A549 (cell line): ENCODE measurements at regions not wholly inside any gene's neighbourhood (a gene's known extent, or its start where the extent isn't known, plus 50 kb on each side); places are given as distances from the start of the nearest gene placed in this dataset.

Experiments
- ATAC-seq, 2 experiments: fragments of 200-7000 bp in 1 of 2; fragments of >200 bp in 1 of 2; cut with Nextera tagmentation in 1 of 2; cut with Tn5 transposase in 1 of 2; 3 replicates each; pipeline versions ENCODE4 v1.8.0 to v1.9.1; 2018 to 2020; ENCODE audit warnings: mild to moderate bottlenecking in 1 of 2, moderate library complexity in 1 of 2
- CTCF ChIA-PET: fragments of 300-600 bp; sonication (Branson Sonifier 250); formaldehyde crosslinking; extraction: SDS; loops from one replicate; lab custom pipeline; 2021; ENCODE audit warnings: antibody characterized with exemption, inconsistent platforms; lab: Yijun Ruan, JAX
- POLR2A ChIA-PET: fragments of 350-600 bp; formaldehyde crosslinking; extraction: SDS; loops from one replicate; lab custom pipeline; 2021; ENCODE audit warnings: antibody characterized with exemption, inconsistent platforms; lab: Yijun Ruan, JAX
- DNase-seq, 2 experiments: peaks; one replicate each; pipeline versions ENCODE4 v3.0.0 to v3.0.0-alpha.2; 2011 to 2016; ENCODE audit warnings: low read depth in 1 of 2, low spot score in 1 of 2
- FAIRE-seq: peaks from 2 replicates; lab custom pipeline; 2011; peaks lifted over from hg19 to GRCh38; lab: Jason Lieb, UNC
- H3K27ac ChIP-seq, 2 experiments: fragments of >200 bp; sonication (Bioruptor Twin); formaldehyde crosslinking; 3 replicates each; pipeline ENCODE4 v1.5.1; 2016 to 2017
- H3K4me1 ChIP-seq: fragments of >200 bp; sonication (Bioruptor Twin); formaldehyde crosslinking; 3 replicates; pipeline ENCODE4 v1.6.1; 2016
- H3K4me2 ChIP-seq: fragments of >200 bp; sonication (Bioruptor Twin); formaldehyde crosslinking; 3 replicates; pipeline ENCODE4 v1.6.1; 2016
- H3K4me3 ChIP-seq: fragments of >200 bp; sonication (Bioruptor Twin); formaldehyde crosslinking; 3 replicates; pipeline ENCODE4 v1.5.1; 2016
- H3K9me3 ChIP-seq: fragments of >200 bp; sonication (Bioruptor Twin); formaldehyde crosslinking; 3 replicates; pipeline ENCODE4 v1.6.1; 2016
- BCL3 ChIP-seq: fragments of >200 bp; sonication (Bioruptor Twin); formaldehyde crosslinking; IDR thresholded peaks from 3 replicates; pipeline ENCODE4 v1.6.1; 2016
- BHLHE40 ChIP-seq: IDR thresholded peaks from 2 replicates; pipeline ENCODE4 v1.6.1; 2012; ENCODE audit warnings: low read depth, low read length, inconsistent platforms
- CBX2 ChIP-seq: fragments of 200-600 bp; sonication (generic); IDR thresholded peaks from 2 replicates; pipeline ENCODE4 v1.6.1; 2016; ENCODE audit warnings: low read depth, mild to moderate bottlenecking, borderline replicate concordance
- CBX8 ChIP-seq: fragments of 200-600 bp; sonication (generic); IDR thresholded peaks from 2 replicates; pipeline ENCODE4 v1.6.1; 2016
- CEBPB ChIP-seq, 2 experiments: fragments of >200 bp in 1 of 2; sonication (Bioruptor Twin) in 1 of 2; formaldehyde crosslinking in 1 of 2; IDR thresholded peaks; 2 replicates each; pipeline ENCODE4 v1.6.1; 2012 to 2016
- CHD4 ChIP-seq: fragments of 200-600 bp; sonication (generic); IDR thresholded peaks from 2 replicates; pipeline ENCODE4 v1.6.1; 2016; ENCODE audit warnings: antibody characterized with exemption, mild to moderate bottlenecking, borderline replicate concordance
- E2F6 ChIP-seq: IDR thresholded peaks from 2 replicates; pipeline ENCODE4 v1.6.1; 2012; ENCODE audit warnings: low read depth, borderline replicate concordance
- EHMT2 ChIP-seq: fragments of 200-600 bp; sonication (generic); IDR thresholded peaks from 2 replicates; pipeline ENCODE4 v1.6.1; 2016; ENCODE audit warnings: antibody characterized with exemption, low read depth, mild to moderate bottlenecking, moderate library complexity
- ESRRA ChIP-seq: fragments of 150-350 bp; IDR thresholded peaks from 2 replicates; pipeline ENCODE4 v1.6.1; 2014; ENCODE audit warnings: mild to moderate bottlenecking, low read length, borderline replicate concordance
- FOSB ChIP-seq: fragments of 250-450 bp; sonication (Bioruptor Pico); IDR thresholded peaks from 2 replicates; pipeline ENCODE4 v1.5.0; 2020; ENCODE audit warnings: mild to moderate bottlenecking, moderate library complexity
- FOSL2 ChIP-seq, 2 experiments: fragments of 450-650 bp in 1 of 2; fragments of >200 bp in 1 of 2; sonication (Bioruptor Twin) in 1 of 2; formaldehyde crosslinking; IDR thresholded peaks; 2 replicates each; pipeline versions ENCODE4 v1.5.0 to v1.6.1; 2016 to 2020; ENCODE audit warnings: mild to moderate bottlenecking in 1 of 2, moderate library complexity in 1 of 2
- FOXS1 ChIP-seq: fragments of 250-450 bp; sonication (Bioruptor Pico); IDR thresholded peaks from 2 replicates; pipeline ENCODE4 v1.5.0; 2020; ENCODE audit warnings: mild to moderate bottlenecking, moderate library complexity
- HES2 ChIP-seq: fragments of >200 bp; sonication (Bioruptor Twin); formaldehyde crosslinking; IDR thresholded peaks from 2 replicates; pipeline ENCODE4 v1.6.1; 2016
- HOXA7 ChIP-seq: fragments of 250-450 bp; sonication (Bioruptor Pico); IDR thresholded peaks from 2 replicates; pipeline ENCODE4 v1.5.0; 2020; ENCODE audit warnings: mild to moderate bottlenecking, moderate library complexity
- HOXB5 ChIP-seq: fragments of 250-450 bp; sonication (Bioruptor Pico); IDR thresholded peaks from 2 replicates; pipeline ENCODE4 v1.5.0; 2020; ENCODE audit warnings: mild to moderate bottlenecking, moderate library complexity
- JUN ChIP-seq, 2 experiments: fragments of >200 bp; sonication (Bioruptor Twin); formaldehyde crosslinking; IDR thresholded peaks; 2 replicates in 1 of 2; 3 replicates in 1 of 2; pipeline ENCODE4 v1.6.1; 2016 to 2017
- KDM5A ChIP-seq: fragments of 200-600 bp; sonication (generic); IDR thresholded peaks from 2 replicates; pipeline ENCODE4 v1.6.1; 2016; ENCODE audit warnings: antibody characterized with exemption, mild to moderate bottlenecking
- MAFK ChIP-seq: fragments of 450-650 bp; IDR thresholded peaks from 2 replicates; pipeline ENCODE4 v1.6.1; 2014; ENCODE audit not compliant: partially characterized antibody
- MAZ ChIP-seq: fragments of 150-350 bp; IDR thresholded peaks from 2 replicates; pipeline ENCODE4 v1.6.1; 2014; ENCODE audit warnings: antibody characterized with exemption, low read depth, low read length, borderline replicate concordance
- NFE2L2 ChIP-seq: fragments of 150-350 bp; conservative IDR thresholded peaks from 2 replicates; pipeline ENCODE4 v1.6.1; 2014; ENCODE audit warnings: low read length
- NR3C1 ChIP-seq: fragments of >200 bp; sonication (Bioruptor Twin); formaldehyde crosslinking; IDR thresholded peaks from 3 replicates; pipeline ENCODE4 v1.6.1; 2017
- POLR2A ChIP-seq: IDR thresholded peaks from 2 replicates; pipeline ENCODE4 v1.6.1; 2012; ENCODE audit warnings: mild to moderate bottlenecking, low read length
- RCOR1 ChIP-seq: fragments of 150-350 bp; IDR thresholded peaks from 2 replicates; pipeline ENCODE4 v1.6.1; 2014; ENCODE audit warnings: antibody characterized with exemption, low read length, low read depth
- REST ChIP-seq: fragments of 200-600 bp; sonication (generic); IDR thresholded peaks from 2 replicates; pipeline ENCODE4 v1.6.1; 2016; ENCODE audit warnings: antibody characterized with exemption, mild to moderate bottlenecking, moderate library complexity
- ZC3H11A ChIP-seq: fragments of 450-650 bp; IDR thresholded peaks from 2 replicates; pipeline ENCODE4 v1.6.1; 2014; ENCODE audit warnings: antibody characterized with exemption, mild to moderate bottlenecking
- ZNF302 ChIP-seq: fragments of 250-450 bp; sonication (Bioruptor Pico); IDR thresholded peaks from 2 replicates; pipeline ENCODE4 v1.9.0; 2021; ENCODE audit warnings: inconsistent platforms, mild to moderate bottlenecking, moderate library complexity
- WGBS: methylation state at CpG from one replicate; pipeline ENCODE4 v1.1.6; 2017; ENCODE audit errors: missing lambda C conversion rate; 5-methylcytosine and 5-hydroxymethylcytosine counted together

- Histone ChIP-seq H3K27ac (no peak overlapping the region), H3K4me3 (no peak overlapping the region), H3K9me3 (no peaks in the 10 kb centered on the region; the same call in 2 of the 3 replicates), H3K4me1 (no peaks in the 10 kb centered on the region), H3K4me2 (no peak overlapping the region)
- ATAC-seq (no peak), DNase-seq (no peak), FAIRE-seq (no peak)
- CTCF ChIA-PET: no interaction called here
- 52% methylated on average over 5 of the region's 14 CpGs for WGBS
- POLR2A ChIA-PET: no interaction called here
- TF ChIP-seq NR3C1: no peak
- no peak for TF ChIP-seq FOXS1
- TF ChIP-seq FOSL2 (IDR thresholded peaks at IDR 0.05): no peak
- TF ChIP-seq FOSL2 (CRISPR knock-in tag; IDR thresholded peaks at IDR 0.05): no peak
- TF ChIP-seq CBX8: no peak
- no peak for TF ChIP-seq RCOR1
- TF ChIP-seq E2F6: no peak
- TF ChIP-seq REST: no peak
- no peak for TF ChIP-seq ESRRA
- TF ChIP-seq, all 56 proteins: peak for 0
Measured at GRCh38 chr11:134734894-134735293, 322.9 kb upstream of the B3GAT1 start.

GRCh38 chr11:134734141-134734845 is 322.3 kb upstream of the B3GAT1 start:
- no peak for DNase-seq
- CTCF ChIA-PET: no interaction called here
- TF ChIP-seq MAZ: no peak
- no peak for TF ChIP-seq HOXB5
- no peak for TF ChIP-seq CBX2
- no peak for TF ChIP-seq FOSB (CRISPR knock-in tag)
- no peak for TF ChIP-seq ESRRA
- TF ChIP-seq NFE2L2: no peak
- no peak for TF ChIP-seq EHMT2
- TF ChIP-seq HOXA7 (CRISPR knock-in tag): no peak
- no peak for TF ChIP-seq ZNF302 (CRISPR knock-in tag)
- TF ChIP-seq BCL3: no peak
- no peak for TF ChIP-seq E2F6
- TF ChIP-seq HES2: no peak
- TF ChIP-seq BHLHE40: no peak
- no peak for TF ChIP-seq JUN (IDR thresholded peaks at IDR 0.05)
- no peak for TF ChIP-seq POLR2A
- no peak for TF ChIP-seq KDM5A
- TF ChIP-seq ZC3H11A: no peak
- TF ChIP-seq CHD4: no peak
- no peak for TF ChIP-seq CEBPB (IDR thresholded peaks at IDR 0.05)
- no peak for TF ChIP-seq MAFK
- Histone ChIP-seq H3K4me1 (no peaks in the 10 kb centered on the region), H3K4me3 (no peak overlapping the region), H3K9me3 (no peaks in the 10 kb centered on the region), H3K27ac (no peak overlapping the region), H3K4me2 (no peak overlapping the region)
- POLR2A ChIA-PET: no interaction called here
- no peak for FAIRE-seq
- ATAC-seq: no peak
- 37% methylated on average over 9 of the region's 9 CpGs for WGBS
